H9 (cell line): ENCODE measurements at regions not wholly inside any gene's neighbourhood (a gene's known extent, or its start where the extent isn't known, plus 50 kb on each side); places are given as distances from the start of the nearest gene placed in this dataset.

Source experiments
- DNase-seq: peaks from one replicate; pipeline ENCODE4 v3.0.0-alpha.2; 2017
- H2AFZ ChIP-seq: one replicate; pipeline ENCODE4 v1.6.1; 2013; ENCODE audit warnings: mild to moderate bottlenecking, low read length, control low read depth, moderate library complexity
- H2AK5ac ChIP-seq: 2 replicates; pipeline ENCODE4 v1.6.1; 2013; ENCODE audit warnings: low read length, control low read depth, mixed read lengths; ENCODE audit not compliant: insufficient read length
- H2BK120ac ChIP-seq: one replicate; pipeline ENCODE4 v1.6.1; 2013; ENCODE audit warnings: low read depth, mild to moderate bottlenecking, low read length, control low read depth, inconsistent platforms; ENCODE audit not compliant: poor library complexity, severe bottlenecking
- H2BK12ac ChIP-seq: 2 replicates; pipeline ENCODE4 v1.6.1; 2013; ENCODE audit warnings: low read length, control low read depth, mixed read lengths, low read depth; ENCODE audit not compliant: insufficient read length
- H2BK15ac ChIP-seq: 2 replicates; pipeline ENCODE4 v1.6.1; 2013; ENCODE audit warnings: low read depth, low read length, control low read depth
- H2BK20ac ChIP-seq: one replicate; pipeline ENCODE4 v1.6.1; 2013; ENCODE audit warnings: low read depth, mild to moderate bottlenecking, low read length, control low read depth, inconsistent platforms; ENCODE audit not compliant: poor library complexity, severe bottlenecking
- H2BK5ac ChIP-seq: 2 replicates; pipeline ENCODE4 v1.6.1; 2013; ENCODE audit warnings: low read length, control low read depth, mixed read lengths; ENCODE audit not compliant: insufficient read length
- H3K14ac ChIP-seq: 2 replicates; pipeline ENCODE4 v1.6.1; 2013; ENCODE audit warnings: low read length, control low read depth; ENCODE audit not compliant: insufficient read depth
- H3K18ac ChIP-seq: 2 replicates; pipeline ENCODE4 v1.6.1; 2013; ENCODE audit warnings: low read depth, mild to moderate bottlenecking, mixed read lengths, low read length, control low read depth; ENCODE audit not compliant: insufficient read length
- H3K23ac ChIP-seq: 2 replicates; pipeline ENCODE4 v1.6.1; 2013; ENCODE audit warnings: low read length, control low read depth, mixed read lengths, low read depth; ENCODE audit not compliant: insufficient read length
- H3K23me2 ChIP-seq: 2 replicates; pipeline ENCODE4 v1.6.1; 2013; ENCODE audit warnings: low read depth, mild to moderate bottlenecking, mixed read lengths, low read length, control low read depth; ENCODE audit not compliant: insufficient read length, poor library complexity, severe bottlenecking
- H3K27ac ChIP-seq: 2 replicates; pipeline ENCODE4 v1.5.1; 2013; ENCODE audit warnings: low read length, control low read depth, mixed read lengths, low read depth; ENCODE audit not compliant: insufficient read length
- H3K27me3 ChIP-seq: 2 replicates; pipeline ENCODE4 v1.6.1; 2013; ENCODE audit warnings: low read length, control low read depth, inconsistent platforms; ENCODE audit not compliant: insufficient read depth
- H3K4ac ChIP-seq: 2 replicates; pipeline ENCODE4 v1.6.1; 2013; ENCODE audit warnings: low read depth, mild to moderate bottlenecking, control low read depth, inconsistent platforms, low read length, moderate library complexity
- H3K4me1 ChIP-seq: 2 replicates; pipeline ENCODE4 v1.6.1; 2013; ENCODE audit warnings: low read length, control low read depth, inconsistent platforms; ENCODE audit not compliant: insufficient read depth
- H3K4me2 ChIP-seq: 2 replicates; pipeline ENCODE4 v1.6.1; 2013; ENCODE audit warnings: low read length, control low read depth, mixed read lengths; ENCODE audit not compliant: insufficient read length, insufficient read depth
- H3K56ac ChIP-seq: 2 replicates; pipeline ENCODE4 v1.6.1; 2013; ENCODE audit warnings: low read depth, mild to moderate bottlenecking, mixed read lengths, low read length, control low read depth; ENCODE audit not compliant: insufficient read length
- H3K79me1 ChIP-seq: 2 replicates; pipeline ENCODE4 v1.6.1; 2013; ENCODE audit warnings: low read depth, mild to moderate bottlenecking, moderate library complexity, low read length, control low read depth, inconsistent platforms; ENCODE audit not compliant: insufficient read depth, poor library complexity, severe bottlenecking
- H3K79me2 ChIP-seq: 2 replicates; pipeline ENCODE4 v1.6.1; 2013; ENCODE audit warnings: low read length, control low read depth, inconsistent platforms; ENCODE audit not compliant: insufficient read depth
- H3K9ac ChIP-seq: 2 replicates; pipeline ENCODE4 v1.6.1; 2013; ENCODE audit warnings: low read length, control low read depth, mixed read lengths; ENCODE audit not compliant: insufficient read length; ENCODE audit errors: extremely low read depth
- H3K9me3 ChIP-seq: one replicate; pipeline ENCODE4 v1.6.1; 2013; ENCODE audit warnings: low read depth, low read length, inconsistent platforms; ENCODE audit not compliant: control insufficient read depth
- H3T11ph ChIP-seq: one replicate; pipeline ENCODE4 v1.6.1; 2013; ENCODE audit warnings: mild to moderate bottlenecking, low read length, control low read depth, inconsistent platforms
- H4K20me1 ChIP-seq: one replicate; pipeline ENCODE4 v1.6.1; 2013; ENCODE audit not compliant: control insufficient read depth, insufficient read length, insufficient read depth
- H4K5ac ChIP-seq: 2 replicates; pipeline ENCODE4 v1.6.1; 2013; ENCODE audit warnings: low read depth, mild to moderate bottlenecking, mixed read lengths, low read length, control low read depth; ENCODE audit not compliant: insufficient read length
- H4K8ac ChIP-seq: replicated peaks from 2 replicates; pipeline ENCODE4 v1.6.1; 2013; ENCODE audit warnings: low read length, control low read depth, mixed read lengths, low read depth; ENCODE audit not compliant: insufficient read length
- H4K91ac ChIP-seq: 2 replicates; pipeline ENCODE4 v1.6.1; 2013; ENCODE audit warnings: low read depth, mild to moderate bottlenecking, moderate library complexity, mixed read lengths, low read length, control low read depth; ENCODE audit not compliant: insufficient read length
- H3K27ac Mint-ChIP-seq, 3 experiments: 2 replicates in 2 of 3; 3 replicates in 1 of 3; pipeline ENCODE4 v1.8.0; 2020 to 2021; ENCODE audit warnings: mixed read lengths in 3 of 3, mild to moderate bottlenecking in 1 of 3, moderate library complexity in 1 of 3
- H3K27me3 Mint-ChIP-seq: 2 replicates; pipeline ENCODE4 v1.8.0; 2021; ENCODE audit warnings: low read depth, mild to moderate bottlenecking, moderate library complexity, mixed read lengths
- H3K36me3 Mint-ChIP-seq, 3 experiments: 2 replicates in 2 of 3; 3 replicates in 1 of 3; pipeline ENCODE4 v1.8.0; 2020 to 2021; ENCODE audit warnings: low read depth in 3 of 3, mixed read lengths in 3 of 3; ENCODE audit not compliant: insufficient read depth in 1 of 3
- H3K4me1 Mint-ChIP-seq, 2 experiments: 2 replicates each; pipeline ENCODE4 v1.8.0; 2020; ENCODE audit warnings: mixed read lengths in 2 of 2
- H3K4me3 Mint-ChIP-seq, 2 experiments: 2 replicates in 1 of 2; 3 replicates in 1 of 2; pipeline ENCODE4 v1.8.0; 2020 to 2021; ENCODE audit warnings: mild to moderate bottlenecking in 2 of 2, mixed read lengths in 2 of 2, moderate library complexity in 1 of 2
- H3K9me3 Mint-ChIP-seq, 2 experiments: 2 replicates in 1 of 2; 3 replicates in 1 of 2; pipeline ENCODE4 v1.8.0; 2020; ENCODE audit warnings: mild to moderate bottlenecking in 2 of 2, mixed read lengths in 2 of 2, moderate library complexity in 1 of 2
- CTCF ChIP-seq: fragments of 200-600 bp; sonication (generic); conservative IDR thresholded peaks from 3 replicates; pipeline ENCODE4 v1.8.0; 2021; ENCODE audit warnings: antibody characterized with exemption, mild to moderate bottlenecking
- WGBS: extraction: QIAGEN DNeasy Blood & Tissue Kit; methylation state at CpG from one replicate; pipeline ENCODE4 v1.1.7; 2013; ENCODE audit warnings: missing lambda C conversion rate, low lambda C conversion rate, mixed read lengths; ENCODE audit not compliant: insufficient read length; ENCODE audit errors: extremely low coverage; 5-methylcytosine and 5-hydroxymethylcytosine counted together

- Histone ChIP-seq H2BK120ac (no peak overlapping the region), H3K79me2 (no peaks in the 10 kb centered on the region), H3T11ph (no peak overlapping the region), H2BK15ac (no peak overlapping the region), H3K4me2 (no peak overlapping the region), H3K9me3 (peaks cover 8% of the 10 kb centered on the region), H2BK20ac (no peak overlapping the region), H3K23me2 (no peaks in the 10 kb centered on the region), H3K56ac (no peak overlapping the region), H2AK5ac (no peak overlapping the region), H3K79me1 (no peaks in the 10 kb centered on the region), H4K5ac (no peak overlapping the region), H3K18ac (no peak overlapping the region), H4K8ac (no peak overlapping the region), H2BK12ac (no peak overlapping the region), H2BK5ac (no peak overlapping the region), H3K23ac (no peak overlapping the region), H4K20me1 (no peaks in the 10 kb centered on the region), H2AFZ (no peak overlapping the region), H3K27me3 (no peaks in the 10 kb centered on the region), H3K14ac (no peak overlapping the region), H3K9ac (no peak overlapping the region), H3K4ac (no peak overlapping the region), H4K91ac (no peak overlapping the region), H3K27ac (no peak overlapping the region), H3K4me1 (no peaks in the 10 kb centered on the region)
- H3K4me1 Mint-ChIP-seq, result no peaks in the 10 kb centered on the region
- WGBS, result no CpG with 5 or more reads among the region's 1 CpG
- TF ChIP-seq CTCF, result no peak
- H3K27me3 Mint-ChIP-seq, result no peaks in the 10 kb centered on the region; the same call in 1 of the 2 replicates
- no peak overlapping the region for H3K27ac Mint-ChIP-seq
- DNase-seq, result no peak
- peaks cover 5 to 11% (median 6%) of the 10 kb centered on the region in 3 experiments; a peak in 6 of 7 replicates for H3K36me3 Mint-ChIP-seq
- H3K9me3 Mint-ChIP-seq, result peaks cover 10 to 17% of the 10 kb centered on the region in 2 experiments
- H3K4me3 Mint-ChIP-seq, result no peak overlapping the region
These were observed 100.5 kb upstream of the FGF10 start for GRCh38 chr5:44489759-44490158.
